GM18909 (cell line): ENCODE measurements at regions not wholly inside any gene's neighbourhood (a gene's known extent, or its start where the extent isn't known, plus 50 kb on each side); places are given as distances from the start of the nearest gene placed in this dataset.

ENCODE experiments used
- ATAC-seq: cut with Tn5 transposase; IDR thresholded peaks from one replicate; pipeline ENCODE4 v1.9.1; 2021; ENCODE audit warnings: mild to moderate bottlenecking; ENCODE audit not compliant: unreplicated experiment, poor library complexity

- no peak for ATAC-seq
Measured at GRCh38 chr4:184879271-184879670, 53.5 kb upstream of the ACSL1 start.

DNA sequence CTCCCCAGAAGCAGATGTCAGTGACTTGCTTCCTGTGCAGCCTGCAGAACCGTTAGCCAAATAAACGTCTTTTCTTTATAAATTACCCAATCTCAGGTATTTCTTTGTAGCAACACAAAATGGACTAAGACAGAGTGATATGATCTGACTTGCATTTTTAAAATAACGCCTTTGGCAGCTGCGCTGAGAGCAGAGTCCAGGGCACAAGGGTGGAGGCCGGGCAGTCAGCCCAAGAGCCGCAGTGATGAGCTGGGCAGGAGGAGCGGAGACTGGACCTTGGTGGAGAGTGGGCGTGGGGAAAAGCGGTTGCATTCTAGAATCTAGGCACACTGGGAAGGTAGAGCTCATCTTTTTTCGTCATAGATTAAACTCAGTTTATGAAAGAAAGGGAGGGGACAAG lies 56.5 kb upstream of the ACSL1 start:
- ATAC-seq, result no peak

GRCh38 chr4:184883024-184883423 lies 57.3 kb upstream of the ACSL1 start:
- no peak for ATAC-seq

- no peak for ATAC-seq
Measured at GRCh38 chr4:184884883-184885282, 59.1 kb upstream of the ACSL1 start.

DNA sequence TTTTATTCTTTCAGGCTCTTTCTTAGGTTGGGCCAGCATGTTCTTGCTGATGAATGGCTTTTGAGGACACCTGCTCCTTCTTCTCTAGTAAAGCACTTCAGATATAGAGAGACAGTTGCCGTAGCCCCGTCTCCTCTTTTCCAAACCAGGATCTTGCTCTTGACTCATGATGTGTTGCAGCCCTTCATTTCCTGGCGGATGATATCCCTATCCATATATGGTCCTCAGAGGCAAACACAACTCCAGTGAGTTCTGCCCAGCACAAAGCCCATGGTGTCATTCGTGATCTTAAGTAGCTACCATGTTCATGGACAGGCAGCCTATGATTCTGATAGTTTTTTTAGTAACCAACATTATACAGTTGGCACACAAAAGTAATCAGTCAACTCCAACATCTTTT lies 59.8 kb upstream of the ACSL1 start:
- ATAC-seq, result no peak

DNA sequence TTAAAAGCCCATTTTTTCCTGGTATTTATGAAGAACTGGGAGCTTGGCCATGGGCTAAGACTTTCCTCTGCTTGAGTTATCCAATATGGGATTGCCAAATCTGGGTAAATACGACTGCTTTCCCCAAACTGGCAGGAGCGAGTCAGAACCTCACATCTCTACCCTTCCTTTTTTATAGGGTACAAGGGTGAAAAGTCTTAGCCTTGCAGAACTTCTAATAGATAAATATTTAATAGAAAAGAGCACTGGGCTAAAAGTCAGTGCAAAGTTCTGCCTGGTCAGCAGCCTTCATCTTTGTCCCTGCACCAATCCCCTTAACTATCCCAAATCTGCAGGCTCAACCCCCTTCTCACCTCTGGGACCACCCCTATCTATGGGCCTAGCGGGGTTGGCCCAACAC lies 61.6 kb upstream of the ACSL1 start:
- no peak for ATAC-seq

DNA sequence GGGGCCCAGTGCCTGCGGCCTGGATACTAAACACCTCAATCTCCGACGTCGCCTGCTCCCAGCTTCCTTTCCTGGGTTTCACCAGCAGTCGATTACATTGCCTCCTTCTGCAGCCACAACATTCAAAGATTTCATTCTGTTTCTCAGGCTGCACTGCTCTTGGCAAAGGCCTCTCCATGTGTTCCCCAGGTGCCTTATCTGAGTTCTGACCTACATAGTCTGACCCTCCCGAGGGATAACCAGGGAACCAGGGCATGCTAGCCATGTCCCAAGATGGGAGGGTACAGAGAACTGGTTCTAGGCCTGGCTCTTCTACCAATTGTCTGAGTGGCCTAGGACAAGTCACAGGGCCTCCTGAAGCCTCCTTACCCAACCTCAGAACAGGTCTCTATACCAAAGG lies 62.2 kb upstream of the ACSL1 start:
- ATAC-seq, result no peak

- no peak for ATAC-seq
Measured at GRCh38 chr4:184889666-184890335, 64.0 kb upstream of the ACSL1 start.

GRCh38 chr4:184890499-184890898 lies 64.7 kb upstream of the ACSL1 start:
- ATAC-seq, result no peak

DNA sequence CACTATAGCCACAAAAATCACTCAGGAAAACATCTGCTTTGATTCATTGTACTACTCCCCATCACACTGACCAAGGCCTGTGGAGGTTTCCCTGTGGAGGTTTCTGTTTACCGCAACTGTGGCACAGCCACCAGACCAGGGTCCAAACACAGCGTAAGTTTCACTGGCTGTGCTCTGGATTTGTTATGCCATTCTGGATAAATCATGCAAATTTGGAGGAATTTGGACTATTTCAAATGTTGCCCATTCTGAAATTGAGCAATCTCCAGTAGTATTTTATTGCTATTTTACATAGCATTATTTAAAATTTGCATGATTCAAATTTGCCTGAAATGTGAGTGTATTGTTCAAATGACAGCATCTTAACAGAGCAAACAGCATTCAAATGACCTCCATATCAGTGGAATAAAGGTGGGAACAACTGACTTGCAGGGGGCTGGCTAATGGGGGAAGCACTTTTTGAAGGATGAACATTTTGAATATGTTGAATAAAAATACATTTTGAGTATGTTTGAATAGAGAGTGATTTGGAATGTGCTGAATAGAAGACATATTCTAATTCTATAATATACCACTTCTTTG lies 66.1 kb upstream of the ACSL1 start:
- no peak for ATAC-seq

DNA sequence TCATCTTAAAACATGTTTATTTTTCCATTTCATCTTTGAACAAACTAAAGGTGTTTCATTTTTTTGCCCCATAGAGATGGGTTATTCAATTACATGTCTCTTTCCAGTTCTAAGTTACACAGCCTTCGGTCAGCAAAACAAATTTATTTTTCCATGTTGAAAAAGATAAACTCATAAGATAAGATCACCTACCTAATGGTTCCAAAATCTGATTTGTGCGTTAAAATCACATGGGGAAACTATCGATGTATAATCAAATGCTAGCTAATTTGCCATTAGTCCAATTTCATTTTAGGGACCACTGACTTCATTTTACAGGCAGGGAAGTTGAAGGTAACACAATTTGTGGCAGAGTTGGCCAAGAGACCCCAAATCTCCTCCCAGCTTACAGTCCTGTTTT lies 67.2 kb upstream of the ACSL1 start:
- ATAC-seq, result no peak

- ATAC-seq, result no peak
Measured at GRCh38 chr4:184893801-184894571, 68.2 kb upstream of the ACSL1 start.

DNA sequence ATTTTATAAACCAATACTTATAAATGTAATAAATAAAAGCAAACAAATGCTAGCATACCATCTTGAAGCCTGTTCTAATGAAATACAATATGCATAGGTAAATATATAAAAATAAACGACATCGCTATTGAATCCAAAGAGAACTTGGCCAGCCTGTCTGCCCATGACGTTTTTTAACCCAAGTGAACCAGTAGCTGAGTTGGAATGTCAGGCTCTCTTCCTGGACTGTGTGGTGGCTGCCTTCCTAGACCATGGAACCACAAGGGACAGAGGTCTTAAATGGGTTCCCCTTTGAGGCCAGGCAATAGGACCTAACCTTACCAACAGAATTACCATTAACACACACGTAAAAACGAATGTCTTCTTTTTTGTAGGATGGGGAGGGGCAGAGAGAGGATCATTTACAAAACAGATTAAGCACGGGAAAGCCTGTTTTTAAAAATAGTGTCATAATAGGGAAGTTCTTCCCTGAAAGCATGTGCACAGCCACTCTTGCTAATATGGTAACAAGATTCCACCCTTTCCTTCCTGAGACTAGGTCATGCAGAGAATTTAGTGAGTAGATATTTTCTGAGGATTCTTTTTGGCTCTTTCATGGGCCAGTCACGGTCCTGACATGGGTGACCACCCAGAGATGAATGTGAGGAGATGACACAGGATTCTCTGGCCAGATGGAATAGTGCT lies 69.4 kb upstream of the ACSL1 start:
- ATAC-seq, result no peak

DNA sequence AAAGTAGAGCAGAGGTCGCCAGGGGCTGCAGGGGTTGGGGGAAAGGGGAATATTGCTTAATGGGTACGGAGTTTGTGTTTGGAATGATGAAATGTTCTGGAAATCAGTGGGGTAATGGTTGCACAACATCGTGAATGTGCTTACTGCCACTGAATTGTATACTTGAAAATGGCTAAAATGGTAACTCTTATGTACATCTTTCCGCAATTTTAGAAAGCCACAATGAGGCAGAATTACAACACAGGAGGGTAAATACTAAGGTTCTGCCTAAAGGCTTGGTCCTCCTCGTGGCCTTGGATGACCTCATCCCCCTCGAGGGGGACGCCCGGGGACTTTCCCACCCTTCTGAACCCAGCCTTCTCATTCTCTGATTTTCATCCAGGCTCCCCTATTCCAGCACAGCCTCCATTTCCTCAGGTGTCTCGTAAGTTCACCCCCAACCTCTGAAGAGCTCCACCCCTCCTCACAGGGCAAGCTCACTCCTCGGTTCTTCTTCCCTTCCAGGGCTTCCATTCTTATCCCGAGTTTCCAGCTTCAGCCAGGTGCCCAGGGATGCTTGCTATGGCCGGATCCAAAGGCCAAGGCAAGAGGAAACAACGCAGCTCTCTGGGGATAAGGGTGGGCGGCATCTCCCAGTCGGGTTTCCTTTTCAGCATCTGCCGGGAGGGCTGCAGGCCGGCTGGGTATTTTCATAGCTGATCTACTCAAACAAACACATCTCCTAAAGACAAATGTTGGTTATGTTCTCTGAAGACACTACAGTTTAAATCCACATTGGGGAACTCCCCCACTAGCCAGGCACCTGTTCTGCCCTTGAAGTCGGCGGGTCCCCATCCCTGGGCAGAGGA lies 71.3 kb upstream of the ACSL1 start:
- ATAC-seq, result peak; percentile 65

GRCh38 chr4:184897895-184898294 lies 72.1 kb upstream of the ACSL1 start:
- no peak for ATAC-seq

DNA sequence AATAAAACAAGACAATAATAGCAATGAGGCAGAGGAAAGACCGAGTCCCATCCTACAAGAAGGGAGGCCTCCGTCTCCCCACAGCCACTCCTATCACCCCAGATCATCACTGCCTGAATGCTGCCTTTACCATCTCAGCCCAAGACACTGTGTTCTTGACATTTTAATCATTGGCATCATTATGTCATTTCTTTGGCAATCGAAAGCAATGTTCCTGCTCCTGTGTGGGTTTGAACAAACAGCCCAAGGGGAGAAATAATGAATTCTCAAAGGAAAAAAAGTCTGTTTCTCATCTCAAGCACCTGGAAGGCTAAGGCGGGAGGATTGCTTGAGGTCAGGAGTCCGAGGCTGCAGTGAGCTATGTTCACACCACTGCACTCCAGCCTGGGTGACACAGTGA lies 73.0 kb upstream of the ACSL1 start:
- no peak for ATAC-seq

GRCh38 chr4:184899261-184900134 lies 73.7 kb upstream of the ACSL1 start:
- ATAC-seq, result no peak

- ATAC-seq, result no peak
Measured at GRCh38 chr4:184900184-184900583, 74.4 kb upstream of the ACSL1 start.

- ATAC-seq, result no peak
Measured at GRCh38 chr4:184902550-184902949, 76.8 kb upstream of the ACSL1 start.
